IMR-90 (cell line): ENCODE measurements at regions not wholly inside any gene's neighbourhood (a gene's known extent, or its start where the extent isn't known, plus 50 kb on each side); places are given as distances from the start of the nearest gene placed in this dataset.
A peak's percentile ranks its signal among the peaks of the same experiment; 100 is the strongest.

Experiments
- ATAC-seq: fragments of 200-7000 bp; cut with Tn5 transposase; 2 replicates; pipeline ENCODE4 v1.9.1; 2020; ENCODE audit warnings: low read depth, mild to moderate bottlenecking, moderate library complexity
- BruUV-seq: library from RNA; stranded (reverse); fragments of 400-500 nt; replicated peaks from 2 replicates; lab custom pipeline; 2021; lab: Mats Ljungman, UMichigan
- CTCF ChIA-PET: fragments of 300-600 bp; formaldehyde crosslinking; extraction: SDS; loops from one replicate; lab custom pipeline; 2021; ENCODE audit warnings: antibody characterized with exemption; lab: Yijun Ruan, JAX
- POLR2A ChIA-PET: fragments of 300-600 bp; sonication (Branson Sonifier 250); formaldehyde crosslinking; loops from one replicate; lab custom pipeline; 2022; ENCODE audit warnings: antibody characterized with exemption; ENCODE audit not compliant: unreplicated experiment; lab: Charles Lee
- DNase-seq: peaks from one replicate; pipeline ENCODE4 v3.0.0; 2013
- H2AFZ ChIP-seq: replicated peaks from 2 replicates; pipeline ENCODE3; 2013; ENCODE audit warnings: low read length, mild to moderate bottlenecking; ENCODE audit not compliant: poor library complexity
- H2AK5ac ChIP-seq: 2 replicates; pipeline ENCODE4 v1.6.1; 2013; ENCODE audit warnings: low read depth, low read length, inconsistent platforms
- H2AK9ac ChIP-seq: replicated peaks from 2 replicates; pipeline ENCODE3; 2013; ENCODE audit warnings: mild to moderate bottlenecking, low read depth, low read length, moderate library complexity; ENCODE audit not compliant: poor library complexity
- H2BK120ac ChIP-seq: 2 replicates; pipeline ENCODE4 v1.6.1; 2013; ENCODE audit warnings: low read depth, low read length, inconsistent platforms
- H2BK15ac ChIP-seq: 3 replicates; pipeline ENCODE4 v1.6.1; 2013; ENCODE audit warnings: low read depth, low read length, inconsistent platforms
- H2BK20ac ChIP-seq: 2 replicates; pipeline ENCODE4 v1.6.1; 2013; ENCODE audit warnings: low read depth, mild to moderate bottlenecking, inconsistent platforms, low read length, moderate library complexity
- H2BK5ac ChIP-seq: 2 replicates; pipeline ENCODE4 v1.6.1; 2013; ENCODE audit warnings: mild to moderate bottlenecking, low read depth, low read length, inconsistent platforms; ENCODE audit not compliant: poor library complexity, severe bottlenecking
- H3K14ac ChIP-seq: replicated peaks from 2 replicates; pipeline ENCODE4 v1.6.1; 2013; ENCODE audit warnings: low read depth, low read length, inconsistent platforms
- H3K18ac ChIP-seq: 2 replicates; pipeline ENCODE4 v1.6.1; 2013; ENCODE audit warnings: low read depth, low read length, control low read depth
- H3K23ac ChIP-seq: 2 replicates; pipeline ENCODE4 v1.6.1; 2013; ENCODE audit warnings: low read depth, low read length, inconsistent platforms
- H3K27ac ChIP-seq: 2 replicates; pipeline ENCODE4 v1.5.1; 2013; ENCODE audit warnings: mild to moderate bottlenecking, control low read depth, low read length; ENCODE audit not compliant: insufficient read depth
- H3K27me3 ChIP-seq: 2 replicates; pipeline ENCODE4 v1.6.1; 2013; ENCODE audit warnings: low read length; ENCODE audit not compliant: control insufficient read depth, insufficient read depth
- H3K36me3 ChIP-seq: 2 replicates; pipeline ENCODE4 v1.6.1; 2013; ENCODE audit warnings: low read length, mixed read lengths; ENCODE audit not compliant: control insufficient read depth, insufficient read depth
- H3K4ac ChIP-seq: 2 replicates; pipeline ENCODE4 v1.6.1; 2013; ENCODE audit warnings: low read depth, low read length, inconsistent platforms
- H3K4me1 ChIP-seq: 2 replicates; pipeline ENCODE4 v1.6.1; 2013; ENCODE audit warnings: low read length, mixed read lengths; ENCODE audit not compliant: control insufficient read depth, insufficient read depth
- H3K4me2 ChIP-seq: 2 replicates; pipeline ENCODE4 v1.6.1; 2013; ENCODE audit warnings: low read depth, mild to moderate bottlenecking, control low read depth, low read length, moderate library complexity
- H3K4me3 ChIP-seq: 2 replicates; pipeline ENCODE4 v1.5.1; 2013; ENCODE audit warnings: low read depth, mild to moderate bottlenecking, control low read depth, low read length, moderate library complexity; ENCODE audit not compliant: insufficient read depth
- H3K56ac ChIP-seq: 2 replicates; pipeline ENCODE4 v1.6.1; 2013; ENCODE audit warnings: low read length, inconsistent platforms; ENCODE audit not compliant: insufficient read depth; ENCODE audit errors: extremely low read depth
- H3K79me1 ChIP-seq, 2 experiments: 2 replicates each; pipeline ENCODE4 v1.6.1; 2013; ENCODE audit warnings: low read length in 2 of 2, inconsistent platforms in 1 of 2, low read depth in 1 of 2
- H3K9ac ChIP-seq: 2 replicates; pipeline ENCODE4 v1.6.1; 2013; ENCODE audit warnings: low read depth, low read length, control low read depth
- H3K9me1 ChIP-seq: 2 replicates; pipeline ENCODE4 v1.6.1; 2013; ENCODE audit warnings: low read length, inconsistent platforms; ENCODE audit not compliant: insufficient read depth
- H3K9me3 ChIP-seq: 2 replicates; pipeline ENCODE4 v1.6.1; 2013; ENCODE audit warnings: low read length; ENCODE audit not compliant: control insufficient read depth, insufficient read depth
- H4K20me1 ChIP-seq: 2 replicates; pipeline ENCODE4 v1.6.1; 2013; ENCODE audit warnings: low read length, inconsistent platforms; ENCODE audit not compliant: insufficient read depth
- H4K5ac ChIP-seq: 2 replicates; pipeline ENCODE4 v1.6.1; 2013; ENCODE audit warnings: mild to moderate bottlenecking, low read depth, low read length, control low read depth
- H4K8ac ChIP-seq, 2 experiments: 2 replicates each; pipeline ENCODE4 v1.6.1; 2013; ENCODE audit warnings: low read depth in 2 of 2, low read length in 2 of 2, control low read depth in 1 of 2, inconsistent platforms in 1 of 2
- H4K91ac ChIP-seq: 2 replicates; pipeline ENCODE4 v1.6.1; 2013; ENCODE audit warnings: low read depth, low read length, inconsistent platforms; ENCODE audit not compliant: insufficient read depth
- BHLHE40 ChIP-seq: fragments of 150-350 bp; IDR thresholded peaks from 2 replicates; pipeline ENCODE4 v1.6.1; 2016; ENCODE audit warnings: mild to moderate bottlenecking, low read depth, low read length
- CEBPB ChIP-seq: IDR thresholded peaks from 2 replicates; pipeline ENCODE4 v1.6.1; 2012; ENCODE audit warnings: low read depth, low read length, improper control_type of control experiment
- CHD1 ChIP-seq: IDR thresholded peaks from 2 replicates; pipeline ENCODE4 v1.6.1; 2012; ENCODE audit warnings: low read depth, low read length, improper control_type of control experiment
- FOS ChIP-seq: fragments of 150-350 bp; IDR thresholded peaks from 2 replicates; pipeline ENCODE4 v1.6.1; 2016; ENCODE audit warnings: low read depth, low read length
- MAFK ChIP-seq: IDR thresholded peaks from 2 replicates; pipeline ENCODE4 v1.6.1; 2012; ENCODE audit warnings: low read depth, low read length, improper control_type of control experiment
- MAZ ChIP-seq: IDR thresholded peaks from 2 replicates; pipeline ENCODE4 v1.6.1; 2012; ENCODE audit warnings: low read depth, mild to moderate bottlenecking, low read length, improper control_type of control experiment, moderate library complexity, borderline replicate concordance
- MXI1 ChIP-seq: IDR thresholded peaks from 2 replicates; pipeline ENCODE4 v1.6.1; 2012; ENCODE audit warnings: low read depth, mild to moderate bottlenecking, low read length, moderate library complexity, borderline replicate concordance
- NFE2L2 ChIP-seq: fragments of 150-350 bp; IDR thresholded peaks from 2 replicates; pipeline ENCODE4 v1.6.1; 2016; ENCODE audit warnings: low read depth, mild to moderate bottlenecking, low read length
- POLR2A ChIP-seq: IDR thresholded peaks from 2 replicates; pipeline ENCODE4 v1.6.1; 2012; ENCODE audit warnings: mild to moderate bottlenecking, low read depth, low read length
- RAD21 ChIP-seq: IDR thresholded peaks from 2 replicates; pipeline ENCODE4 v1.6.1; 2012; ENCODE audit warnings: low read length, improper control_type of control experiment
- RCOR1 ChIP-seq: IDR thresholded peaks from 2 replicates; pipeline ENCODE4 v1.6.1; 2012; ENCODE audit warnings: mild to moderate bottlenecking, low read length, improper control_type of control experiment; ENCODE audit not compliant: insufficient replicate concordance
- RFX5 ChIP-seq: IDR thresholded peaks from 2 replicates; pipeline ENCODE4 v1.8.0; 2012; ENCODE audit warnings: low read depth, mild to moderate bottlenecking, low read length, moderate library complexity
- SMC3 ChIP-seq: fragments of 150-350 bp; IDR thresholded peaks from 2 replicates; pipeline ENCODE4 v1.6.1; 2016; ENCODE audit warnings: low read depth, mild to moderate bottlenecking, antibody characterized with exemption, low read length, moderate library complexity
- dilution Hi-C: fragments of 300-500 bp; cut with HindIII; formaldehyde crosslinking; loops from one replicate; pipeline ENCODE4 v1.14.3; 2018; ENCODE audit warnings: low sequenced_read_pairs; ENCODE audit not compliant: unreplicated experiment
- in situ Hi-C: fragments of 300-500 bp; cut with MboI; formaldehyde crosslinking; loops from 3 replicates; pipeline ENCODE4 v1.14.3; 2019; ENCODE audit warnings: low sequenced_read_pairs, inconsistent platforms, mixed read lengths
- intact Hi-C: fragments of 100-400 bp; cut with micrococcal nuclease; formaldehyde crosslinking; loops from 2 replicates; pipeline ENCODE4 v1.10.0; 2022
- TF ChIP-seq, protein P1 (sequence below): fragments of 150-350 bp; IDR thresholded peaks from 2 replicates; pipeline ENCODE4 v1.6.1; 2016; ENCODE audit warnings: low read depth, mild to moderate bottlenecking, low read length, moderate library complexity, borderline replicate concordance
- TF ChIP-seq, protein P2 (sequence below): conservative IDR thresholded peaks from 2 replicates; pipeline ENCODE4 v1.5.1; 2012; ENCODE audit warnings: mild to moderate bottlenecking, low read depth, low read length, improper control_type of control experiment
- TF ChIP-seq, protein P3 (sequence below): fragments of 150-350 bp; IDR thresholded peaks from 2 replicates; pipeline ENCODE4 v1.6.1; 2017; ENCODE audit warnings: mild to moderate bottlenecking, antibody characterized with exemption, low read length, low read depth

DNA sequence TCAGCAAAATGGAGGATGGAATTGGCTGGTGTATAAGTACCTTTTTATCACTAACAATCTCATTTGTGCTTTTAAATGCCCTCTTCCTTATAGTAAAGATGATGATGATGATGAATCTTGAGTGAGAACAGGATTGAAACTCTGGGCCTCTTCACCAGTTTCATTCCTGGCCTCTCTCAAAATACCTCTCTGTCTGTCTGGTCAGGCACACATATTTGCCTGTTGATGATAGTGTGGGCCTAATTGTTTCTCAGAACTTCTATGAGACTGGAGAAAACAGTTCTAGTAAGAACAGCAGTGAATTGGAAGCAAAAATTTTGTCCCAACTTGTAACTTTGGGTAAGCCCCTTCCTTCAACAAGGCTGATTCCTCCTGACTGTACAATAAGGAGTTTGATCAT lies 94.4 kb upstream of the RGS4 start:
- peaks cover 8% of the 10 kb centered on the region for H3K4me1 ChIP-seq
- H2BK15ac ChIP-seq: peak overlapping the region; percentile 12; the same call in 1 of the 3 replicates
- CTCF ChIA-PET: no interaction called here
- no peak overlapping the region for H3K56ac ChIP-seq
- no peak overlapping the region for H3K9ac ChIP-seq
- POLR2A ChIA-PET: no interaction called here
- no peak for ATAC-seq
- H3K27ac ChIP-seq: no peak overlapping the region
- H4K91ac ChIP-seq: no peak overlapping the region
- H2AFZ ChIP-seq: no peak overlapping the region
- no peak overlapping the region for H3K4ac ChIP-seq
- H4K8ac ChIP-seq: no peak overlapping the region
- no peak overlapping the region for H2AK9ac ChIP-seq
- H4K5ac ChIP-seq: peak overlapping the region; percentile 68; the same call in 1 of the 2 replicates
- H2BK120ac ChIP-seq: peak overlapping the region; percentile 28; the same call in 1 of the 2 replicates
- BruUV-seq: no TSS peak
- no peak overlapping the region for H3K23ac ChIP-seq
- H3K9me3 ChIP-seq: no peaks in the 10 kb centered on the region; the same call in 1 of the 2 replicates
- H3K79me1 ChIP-seq: no peaks in the 10 kb centered on the region
- no peak overlapping the region; the same call in 1 of the 2 replicates for H3K14ac ChIP-seq
- no peaks in the 10 kb centered on the region for H3K36me3 ChIP-seq
- H3K4me2 ChIP-seq: no peak overlapping the region
- dilution Hi-C loops: no loop called here
- H2BK5ac ChIP-seq: peak overlapping the region; percentile 23
- in situ Hi-C loops: no loop called here
- H3K9me1 ChIP-seq: no peaks in the 10 kb centered on the region
- no peaks in the 10 kb centered on the region for H3K27me3 ChIP-seq
- TF ChIP-seq, protein P1, sequence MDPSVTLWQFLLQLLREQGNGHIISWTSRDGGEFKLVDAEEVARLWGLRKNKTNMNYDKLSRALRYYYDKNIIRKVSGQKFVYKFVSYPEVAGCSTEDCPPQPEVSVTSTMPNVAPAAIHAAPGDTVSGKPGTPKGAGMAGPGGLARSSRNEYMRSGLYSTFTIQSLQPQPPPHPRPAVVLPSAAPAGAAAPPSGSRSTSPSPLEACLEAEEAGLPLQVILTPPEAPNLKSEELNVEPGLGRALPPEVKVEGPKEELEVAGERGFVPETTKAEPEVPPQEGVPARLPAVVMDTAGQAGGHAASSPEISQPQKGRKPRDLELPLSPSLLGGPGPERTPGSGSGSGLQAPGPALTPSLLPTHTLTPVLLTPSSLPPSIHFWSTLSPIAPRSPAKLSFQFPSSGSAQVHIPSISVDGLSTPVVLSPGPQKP: no peak
- TF ChIP-seq MXI1 (no peak), BHLHE40 (no peak), CEBPB (no peak), POLR2A (no peak), NFE2L2 (no peak), RCOR1 (no peak), SMC3 (no peak), FOS (no peak), CHD1 (no peak), RFX5 (no peak), RAD21 (no peak), MAZ (no peak), MAFK (no peak)
- TF ChIP-seq, protein P2, sequence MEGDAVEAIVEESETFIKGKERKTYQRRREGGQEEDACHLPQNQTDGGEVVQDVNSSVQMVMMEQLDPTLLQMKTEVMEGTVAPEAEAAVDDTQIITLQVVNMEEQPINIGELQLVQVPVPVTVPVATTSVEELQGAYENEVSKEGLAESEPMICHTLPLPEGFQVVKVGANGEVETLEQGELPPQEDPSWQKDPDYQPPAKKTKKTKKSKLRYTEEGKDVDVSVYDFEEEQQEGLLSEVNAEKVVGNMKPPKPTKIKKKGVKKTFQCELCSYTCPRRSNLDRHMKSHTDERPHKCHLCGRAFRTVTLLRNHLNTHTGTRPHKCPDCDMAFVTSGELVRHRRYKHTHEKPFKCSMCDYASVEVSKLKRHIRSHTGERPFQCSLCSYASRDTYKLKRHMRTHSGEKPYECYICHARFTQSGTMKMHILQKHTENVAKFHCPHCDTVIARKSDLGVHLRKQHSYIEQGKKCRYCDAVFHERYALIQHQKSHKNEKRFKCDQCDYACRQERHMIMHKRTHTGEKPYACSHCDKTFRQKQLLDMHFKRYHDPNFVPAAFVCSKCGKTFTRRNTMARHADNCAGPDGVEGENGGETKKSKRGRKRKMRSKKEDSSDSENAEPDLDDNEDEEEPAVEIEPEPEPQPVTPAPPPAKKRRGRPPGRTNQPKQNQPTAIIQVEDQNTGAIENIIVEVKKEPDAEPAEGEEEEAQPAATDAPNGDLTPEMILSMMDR: no peak
- TF ChIP-seq, protein P3, sequence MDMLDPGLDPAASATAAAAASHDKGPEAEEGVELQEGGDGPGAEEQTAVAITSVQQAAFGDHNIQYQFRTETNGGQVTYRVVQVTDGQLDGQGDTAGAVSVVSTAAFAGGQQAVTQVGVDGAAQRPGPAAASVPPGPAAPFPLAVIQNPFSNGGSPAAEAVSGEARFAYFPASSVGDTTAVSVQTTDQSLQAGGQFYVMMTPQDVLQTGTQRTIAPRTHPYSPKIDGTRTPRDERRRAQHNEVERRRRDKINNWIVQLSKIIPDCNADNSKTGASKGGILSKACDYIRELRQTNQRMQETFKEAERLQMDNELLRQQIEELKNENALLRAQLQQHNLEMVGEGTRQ: no peak
- no peak overlapping the region for H3K4me3 ChIP-seq
- peak overlapping the region; percentile 75 for H3K18ac ChIP-seq
- no peak for DNase-seq
- H2BK20ac ChIP-seq: peak overlapping the region; percentile 6; the same call in 1 of the 2 replicates
- H2AK5ac ChIP-seq: no peak overlapping the region
- intact Hi-C loops: no loop called here
- H4K20me1 ChIP-seq: no peaks in the 10 kb centered on the region
